Thyroid gland (tissue), 4 donors: ENCODE measurements at regions not wholly inside any gene's neighbourhood (a gene's known extent, or its start where the extent isn't known, plus 50 kb on each side); places are given as distances from the start of the nearest gene placed in this dataset.

Source experiments
- DNase-seq, 2 donors: peaks; one replicate each; pipeline ENCODE4 v3.0.0-alpha.2; 2019
- H3K27ac ChIP-seq, 3 donors: fragments of 200-600 bp; sonication (generic); 1 replicate in 2 of 3; 2 replicates in 1 of 3; pipeline ENCODE4 v1.5.1; 2016 to 2019; ENCODE audit warnings: mild to moderate bottlenecking in 1 of 3, moderate library complexity in 1 of 3
- H3K27me3 ChIP-seq: fragments of 200-600 bp; sonication (generic); one replicate; pipeline ENCODE4 v1.5.1; 2019
- H3K36me3 ChIP-seq, 2 donors: fragments of 200-600 bp; sonication (generic); one replicate each; pipeline ENCODE4 v1.5.1; 2016 to 2019
- H3K4me1 ChIP-seq, 2 donors: fragments of 200-600 bp; sonication (generic); one replicate each; pipeline ENCODE4 v1.5.1; 2017 to 2019
- H3K4me3 ChIP-seq, 3 donors: fragments of 200-600 bp; sonication (generic); replicated peaks in 1 of 3; 1 replicate in 2 of 3; 2 replicates in 1 of 3; pipeline ENCODE4 v1.5.1; 2016; ENCODE audit warnings: mild to moderate bottlenecking in 1 of 3
- H3K9me3 ChIP-seq: fragments of 200-600 bp; sonication (generic); one replicate; pipeline ENCODE4 v1.5.1; 2017
- POLR2A ChIP-seq, 2 donors: fragments of 450-650 bp; IDR thresholded peaks; one replicate each; pipeline ENCODE4 v1.6.1; 2017; ENCODE audit warnings: antibody characterized with exemption in 2 of 2, mild to moderate bottlenecking in 2 of 2, moderate library complexity in 1 of 2
- WGBS, 2 donors: methylation state at CpG; one replicate each; pipeline ENCODE4 v1.1.5; 2017; 5-methylcytosine and 5-hydroxymethylcytosine counted together
- intact Hi-C: fragments of 100-400 bp; cut with DNase I; formaldehyde crosslinking; loops from one replicate; pipeline ENCODE4 v1.15.1; 2023
- TF ChIP-seq, protein P1 (sequence below), 6 experiments: fragments of 200-600 bp in 3 of 6; fragments of 450-650 bp in 3 of 6; sonication (generic) in 3 of 6; IDR thresholded peaks; one replicate each; pipeline ENCODE4 v1.5.1; 2016 to 2019; ENCODE audit warnings: antibody characterized with exemption in 6 of 6, mild to moderate bottlenecking in 2 of 6, inconsistent platforms in 1 of 6, moderate library complexity in 1 of 6

DNA sequence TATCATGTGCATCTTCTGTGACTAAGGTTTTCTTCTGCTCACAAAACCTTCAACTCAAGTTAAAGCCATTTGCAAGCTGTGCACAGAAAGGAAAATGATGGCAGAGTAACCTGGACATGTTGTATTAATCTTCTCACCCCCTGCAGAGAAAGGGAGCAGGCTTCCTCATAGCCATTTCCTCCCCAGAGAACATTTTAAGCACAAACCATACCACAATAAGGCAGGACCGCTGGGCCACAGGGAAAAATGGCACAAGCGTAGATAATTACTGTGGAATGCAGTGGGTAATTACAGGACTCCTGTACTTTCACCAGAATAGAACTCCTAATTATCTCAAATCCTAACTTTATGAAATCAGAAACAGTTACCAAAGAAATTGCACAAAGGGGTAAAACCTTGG, 215.7 kb downstream of the KIF21A start:
- intact Hi-C loops, result no loop called here
- no peaks in the 10 kb centered on the region for H3K36me3 ChIP-seq
- no peak for DNase-seq
- 44 to 73% methylated on average over 2 of the region's 2 CpGs for WGBS, 2 donors
- H3K4me1 ChIP-seq, result no peaks in the 10 kb centered on the region
- no peaks in the 10 kb centered on the region for H3K27me3 ChIP-seq
- H3K27ac ChIP-seq, result no peak overlapping the region
- TF ChIP-seq, protein P1, sequence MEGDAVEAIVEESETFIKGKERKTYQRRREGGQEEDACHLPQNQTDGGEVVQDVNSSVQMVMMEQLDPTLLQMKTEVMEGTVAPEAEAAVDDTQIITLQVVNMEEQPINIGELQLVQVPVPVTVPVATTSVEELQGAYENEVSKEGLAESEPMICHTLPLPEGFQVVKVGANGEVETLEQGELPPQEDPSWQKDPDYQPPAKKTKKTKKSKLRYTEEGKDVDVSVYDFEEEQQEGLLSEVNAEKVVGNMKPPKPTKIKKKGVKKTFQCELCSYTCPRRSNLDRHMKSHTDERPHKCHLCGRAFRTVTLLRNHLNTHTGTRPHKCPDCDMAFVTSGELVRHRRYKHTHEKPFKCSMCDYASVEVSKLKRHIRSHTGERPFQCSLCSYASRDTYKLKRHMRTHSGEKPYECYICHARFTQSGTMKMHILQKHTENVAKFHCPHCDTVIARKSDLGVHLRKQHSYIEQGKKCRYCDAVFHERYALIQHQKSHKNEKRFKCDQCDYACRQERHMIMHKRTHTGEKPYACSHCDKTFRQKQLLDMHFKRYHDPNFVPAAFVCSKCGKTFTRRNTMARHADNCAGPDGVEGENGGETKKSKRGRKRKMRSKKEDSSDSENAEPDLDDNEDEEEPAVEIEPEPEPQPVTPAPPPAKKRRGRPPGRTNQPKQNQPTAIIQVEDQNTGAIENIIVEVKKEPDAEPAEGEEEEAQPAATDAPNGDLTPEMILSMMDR (IDR thresholded peaks at IDR 0.05), result no peak
- TF ChIP-seq POLR2A (IDR thresholded peaks at IDR 0.05), result no peak
- H3K9me3 ChIP-seq, result no peaks in the 10 kb centered on the region
- H3K4me3 ChIP-seq, result no peak overlapping the region

DNA sequence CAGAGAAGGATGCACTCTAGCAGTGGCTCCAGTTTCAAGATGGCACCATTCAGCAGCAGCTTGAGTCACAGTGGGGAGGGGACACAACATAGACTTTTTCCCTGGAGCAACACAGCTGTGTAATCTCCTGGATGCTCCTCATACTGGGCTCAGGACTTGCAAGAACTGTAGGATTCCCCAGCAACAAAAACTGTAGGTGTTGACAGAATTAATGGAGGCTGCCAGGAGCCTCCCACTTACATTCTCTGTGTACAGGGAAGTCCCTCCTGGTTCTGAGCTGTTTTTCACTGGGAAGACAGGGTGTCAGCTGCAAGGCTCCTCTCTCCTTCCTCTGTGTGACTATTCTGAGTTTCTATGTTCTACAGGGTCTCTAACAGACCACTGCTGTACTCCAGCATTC, 217.9 kb downstream of the KIF21A start:
- Histone ChIP-seq H3K27ac (no peak overlapping the region), H3K9me3 (no peaks in the 10 kb centered on the region), H3K4me3 (no peak overlapping the region), H3K4me1 (no peaks in the 10 kb centered on the region), H3K27me3 (no peaks in the 10 kb centered on the region), H3K36me3 (no peaks in the 10 kb centered on the region)
- intact Hi-C loops, result no loop called here
- DNase-seq, result no peak
- TF ChIP-seq, protein P1 (IDR thresholded peaks at IDR 0.05), result no peak
- TF ChIP-seq POLR2A (IDR thresholded peaks at IDR 0.05), result no peak

DNA sequence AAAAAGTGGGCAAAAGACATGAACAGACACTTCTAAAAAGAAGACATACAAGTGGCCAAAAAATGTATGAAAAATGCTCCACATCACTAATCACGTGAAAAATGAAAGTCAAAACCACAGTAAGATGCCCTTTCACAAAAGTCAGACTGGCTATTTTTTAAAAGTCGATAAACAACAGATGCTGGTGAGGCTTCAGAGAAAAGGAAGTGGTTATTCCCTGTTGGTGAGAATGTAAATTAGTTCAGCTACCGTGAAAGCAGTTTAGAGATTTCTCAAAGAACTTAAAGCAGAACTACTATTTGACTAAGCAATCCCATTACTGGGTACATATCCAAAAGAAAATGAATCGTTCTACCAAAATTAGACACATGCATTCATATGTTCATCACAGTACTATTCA, 237.0 kb downstream of the KIF21A start:
- WGBS, 2 donors, result 64% methylated on average over 4 of the region's 4 CpGs
- Histone ChIP-seq H3K27me3 (no peaks in the 10 kb centered on the region), H3K27ac (no peak overlapping the region), H3K9me3 (no peaks in the 10 kb centered on the region), H3K4me3 (no peak overlapping the region), H3K36me3 (no peaks in the 10 kb centered on the region), H3K4me1 (no peaks in the 10 kb centered on the region)
- DNase-seq, result no peak
- intact Hi-C loops, result no loop called here
- TF ChIP-seq, protein P1 (IDR thresholded peaks at IDR 0.05), result no peak
- no peak for TF ChIP-seq POLR2A (IDR thresholded peaks at IDR 0.05)

DNA sequence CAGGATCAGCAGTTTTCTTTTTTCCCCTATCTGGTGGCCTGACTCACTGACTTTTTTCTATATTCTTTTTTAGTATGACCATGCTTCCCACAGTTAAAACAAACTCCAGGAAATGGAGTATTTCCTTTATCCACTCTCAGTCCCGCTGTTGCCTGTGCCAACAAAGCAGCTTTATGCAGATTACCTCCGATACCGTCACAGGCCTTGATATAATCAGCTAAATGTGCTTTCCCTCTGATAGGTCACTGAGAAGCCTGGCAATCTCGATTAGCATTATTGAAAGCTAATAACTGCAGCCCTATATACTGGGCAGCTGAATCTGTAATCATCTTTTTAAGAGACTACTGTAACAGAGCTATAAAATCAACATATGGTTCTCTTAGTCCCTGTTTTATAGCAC, 243.6 kb downstream of the KIF21A start:
- intact Hi-C loops, result no loop called here
- H3K4me3 ChIP-seq, result no peak overlapping the region
- no peaks in the 10 kb centered on the region for H3K9me3 ChIP-seq
- TF ChIP-seq, protein P1 (IDR thresholded peaks at IDR 0.05), result no peak
- no peak for TF ChIP-seq POLR2A (IDR thresholded peaks at IDR 0.05)
- no peaks in the 10 kb centered on the region for H3K36me3 ChIP-seq
- 11 to 23% methylated on average over 4 of the region's 4 CpGs for WGBS, 2 donors
- no peaks in the 10 kb centered on the region for H3K4me1 ChIP-seq
- H3K27me3 ChIP-seq, result no peaks in the 10 kb centered on the region
- no peak overlapping the region for H3K27ac ChIP-seq
- no peak for DNase-seq

DNA sequence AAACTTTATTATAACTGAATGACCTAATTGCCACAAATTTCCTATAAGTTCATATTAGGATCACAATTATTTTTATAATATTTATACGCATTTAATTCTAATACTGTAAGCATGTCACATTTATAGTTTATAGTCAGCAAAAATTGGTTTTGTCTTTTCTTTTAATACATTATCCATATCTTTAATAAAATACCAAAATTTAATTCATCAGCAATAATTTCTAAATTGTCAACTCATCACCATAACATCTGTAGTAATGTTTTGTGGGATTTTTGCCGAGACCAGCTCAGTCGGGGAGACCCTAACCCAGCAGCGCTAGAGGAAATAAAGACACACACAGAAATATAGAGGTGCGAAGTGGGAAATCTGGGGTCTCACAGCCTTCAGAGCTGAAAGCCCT, 254.2 kb downstream of the KIF21A start:
- H3K36me3 ChIP-seq, result no peaks in the 10 kb centered on the region
- TF ChIP-seq, protein P1 (IDR thresholded peaks at IDR 0.05), result no peak
- TF ChIP-seq POLR2A (IDR thresholded peaks at IDR 0.05), result no peak
- 97% methylated on average over 5 of the region's 5 CpGs for WGBS, 2 donors
- H3K27ac ChIP-seq, result no peak overlapping the region
- H3K9me3 ChIP-seq, result no peaks in the 10 kb centered on the region
- intact Hi-C loops, result no loop called here
- H3K4me1 ChIP-seq, result no peaks in the 10 kb centered on the region
- H3K4me3 ChIP-seq, result no peak overlapping the region
- no peaks in the 10 kb centered on the region for H3K27me3 ChIP-seq
- DNase-seq, result no peak
